GM12872 (cell line): ENCODE measurements at regions not wholly inside any gene's neighbourhood (a gene's known extent, or its start where the extent isn't known, plus 50 kb on each side); places are given as distances from the start of the nearest gene placed in this dataset.

ENCODE experiments used
- TF ChIP-seq, protein P1 (sequence below): IDR thresholded peaks from 3 replicates; pipeline ENCODE4 v1.5.1; 2011; ENCODE audit warnings: low read depth, mild to moderate bottlenecking, low read length, moderate library complexity; ENCODE audit not compliant: insufficient read depth

DNA sequence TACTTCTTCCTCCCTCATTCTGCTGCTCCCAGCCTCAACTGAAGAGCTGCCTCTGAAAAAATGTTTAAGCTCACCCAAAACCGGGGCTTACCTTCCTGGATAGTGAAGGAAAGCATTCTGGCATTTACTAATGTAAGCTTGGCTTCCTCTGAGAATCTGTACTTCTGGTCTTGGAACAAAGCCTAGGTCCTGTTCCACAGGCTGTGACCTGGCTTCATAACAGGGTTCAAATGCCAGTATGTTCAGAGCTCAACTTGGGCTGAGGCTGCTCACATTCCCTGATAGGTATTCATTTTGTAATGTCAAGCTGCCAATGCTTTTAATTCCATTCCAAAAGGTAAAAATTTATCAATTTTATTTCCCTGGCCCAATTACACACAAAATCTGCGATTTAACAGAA is 411.7 kb upstream of the KCNN2 start:
- TF ChIP-seq, protein P1, sequence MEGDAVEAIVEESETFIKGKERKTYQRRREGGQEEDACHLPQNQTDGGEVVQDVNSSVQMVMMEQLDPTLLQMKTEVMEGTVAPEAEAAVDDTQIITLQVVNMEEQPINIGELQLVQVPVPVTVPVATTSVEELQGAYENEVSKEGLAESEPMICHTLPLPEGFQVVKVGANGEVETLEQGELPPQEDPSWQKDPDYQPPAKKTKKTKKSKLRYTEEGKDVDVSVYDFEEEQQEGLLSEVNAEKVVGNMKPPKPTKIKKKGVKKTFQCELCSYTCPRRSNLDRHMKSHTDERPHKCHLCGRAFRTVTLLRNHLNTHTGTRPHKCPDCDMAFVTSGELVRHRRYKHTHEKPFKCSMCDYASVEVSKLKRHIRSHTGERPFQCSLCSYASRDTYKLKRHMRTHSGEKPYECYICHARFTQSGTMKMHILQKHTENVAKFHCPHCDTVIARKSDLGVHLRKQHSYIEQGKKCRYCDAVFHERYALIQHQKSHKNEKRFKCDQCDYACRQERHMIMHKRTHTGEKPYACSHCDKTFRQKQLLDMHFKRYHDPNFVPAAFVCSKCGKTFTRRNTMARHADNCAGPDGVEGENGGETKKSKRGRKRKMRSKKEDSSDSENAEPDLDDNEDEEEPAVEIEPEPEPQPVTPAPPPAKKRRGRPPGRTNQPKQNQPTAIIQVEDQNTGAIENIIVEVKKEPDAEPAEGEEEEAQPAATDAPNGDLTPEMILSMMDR, result no peak

DNA sequence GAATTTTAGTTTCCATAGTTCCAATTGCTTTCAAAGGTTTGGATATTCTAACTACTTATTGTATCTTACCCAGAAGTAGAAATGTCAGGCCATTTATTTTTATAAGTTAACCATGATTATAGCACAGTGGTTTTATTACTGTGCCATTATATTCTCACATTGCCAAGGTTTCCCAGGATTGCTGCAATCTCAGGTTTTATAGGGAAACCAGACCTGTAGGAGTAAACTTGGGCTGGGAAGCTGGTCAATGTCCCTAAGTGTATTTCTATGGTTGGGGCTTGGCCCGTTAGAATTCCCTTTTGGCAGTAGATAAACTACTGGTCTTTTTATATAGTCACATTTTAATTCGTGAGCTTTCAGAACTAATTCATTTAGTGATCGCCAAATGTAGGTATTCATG is 396.6 kb upstream of the KCNN2 start:
- TF ChIP-seq, protein P1, result no peak

- TF ChIP-seq, protein P1, result no peak
These were observed 392.0 kb upstream of the KCNN2 start for GRCh38 chr5:113969901-113970300.

- TF ChIP-seq, protein P1, result no peak
These were observed 390.4 kb upstream of the KCNN2 start for GRCh38 chr5:113971454-113971853.

DNA sequence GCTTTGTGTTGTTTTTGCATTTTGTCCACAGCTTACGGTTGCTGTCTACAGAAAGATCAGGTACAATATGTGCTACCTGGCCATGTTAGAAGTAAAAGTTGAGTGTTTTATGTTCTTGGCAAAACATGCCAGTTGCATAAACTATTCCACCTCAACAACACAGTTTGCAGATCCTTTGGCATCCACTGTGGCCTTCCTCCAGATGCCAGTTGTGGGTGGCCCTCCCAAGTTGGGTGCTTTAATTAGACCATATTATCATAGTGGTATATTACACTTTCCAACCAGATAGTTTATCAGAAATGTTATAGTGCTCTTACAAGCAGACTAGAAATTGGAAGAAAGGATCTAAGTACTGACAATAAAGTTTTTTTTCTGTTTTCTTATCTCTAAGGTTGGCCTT is 386.9 kb upstream of the KCNN2 start:
- TF ChIP-seq, protein P1, result no peak

DNA sequence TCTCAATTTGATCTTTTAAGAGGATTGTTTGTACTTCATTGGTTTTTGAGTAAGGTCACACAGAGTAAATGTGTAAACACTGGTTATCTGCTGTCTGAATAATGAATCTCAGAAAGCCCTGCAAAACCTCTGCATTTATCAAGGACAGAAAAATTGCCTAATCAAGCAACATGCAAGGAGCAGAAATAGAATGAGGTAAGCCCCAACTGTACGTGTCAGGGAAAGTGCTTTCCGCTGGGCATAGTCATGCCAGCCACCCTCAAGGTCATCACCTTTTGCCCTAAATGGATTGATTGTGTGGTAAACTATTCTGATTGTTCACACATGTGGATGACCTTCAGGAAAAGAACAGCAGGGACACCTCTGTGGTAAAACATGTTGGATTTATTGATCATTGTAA is 376.9 kb upstream of the KCNN2 start:
- TF ChIP-seq, protein P1, result no peak

- TF ChIP-seq, protein P1, result no peak
These were observed 376.4 kb upstream of the KCNN2 start for GRCh38 chr5:113985505-113985904.
